ENCODE measurements at regions not wholly inside any gene's neighbourhood (a gene's known extent, or its start where the extent isn't known, plus 50 kb on each side); places are given as distances from the start of the nearest gene placed in this dataset.
A peak's percentile ranks its signal among the peaks of the same experiment; 100 is the strongest.

DNA sequence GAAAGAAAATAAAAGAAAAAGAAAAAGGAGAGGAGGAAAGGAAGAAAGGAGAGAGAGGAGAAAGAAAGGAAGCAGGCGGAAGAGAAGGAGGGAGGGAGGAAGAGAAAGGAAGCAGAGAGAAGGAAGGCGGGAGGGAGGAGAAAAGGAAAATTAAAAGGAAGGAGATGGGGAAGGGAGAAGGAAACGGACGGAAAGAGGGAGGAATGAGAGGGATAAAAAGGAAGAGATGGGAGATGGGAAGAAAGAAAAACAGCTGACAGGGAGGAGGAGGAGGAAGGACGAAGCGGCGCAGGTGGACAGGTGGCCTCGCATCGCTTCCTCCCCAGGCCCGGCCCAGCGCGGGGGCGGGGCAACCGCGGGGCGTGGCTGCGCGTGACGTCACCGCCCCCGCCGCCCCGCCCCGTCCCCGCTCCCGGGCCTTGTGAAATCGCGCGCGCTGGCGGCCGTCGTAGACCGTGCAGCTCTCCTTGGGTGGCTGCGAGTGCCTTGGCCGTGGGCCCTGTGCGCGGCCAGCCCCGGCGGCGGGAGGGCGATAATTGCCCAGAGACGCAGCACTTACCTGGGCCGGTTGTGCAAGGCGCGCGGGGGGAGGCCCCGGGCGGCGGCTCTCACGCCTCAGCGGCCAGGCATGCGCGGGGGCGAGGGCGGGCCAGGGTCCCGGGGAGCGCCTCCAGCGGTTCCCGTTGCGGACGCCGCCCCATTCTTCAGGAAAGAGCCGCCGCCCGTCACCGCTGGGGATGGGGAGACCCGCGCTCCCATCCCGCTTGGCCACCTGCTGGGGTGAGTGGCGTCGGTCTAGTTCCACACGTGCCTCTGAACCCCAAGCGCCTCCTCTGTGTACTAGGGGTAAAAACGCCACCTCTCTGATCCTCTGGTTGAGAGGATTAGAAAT is 49.6 kb upstream of the FOXE1 start:
- Histone ChIP-seq H3K36me3 (ENCODE audit: insufficient read depth, low read length) (no peaks in the 10 kb centered on the region), H3F3A (ENCODE audit: insufficient read depth, low read length) (no peaks in the 10 kb centered on the region; the same call in 1 of the 2 replicates), H3K79me2 (ENCODE audit: insufficient read depth, low read length) (no peaks in the 10 kb centered on the region), H4K20me1 (ENCODE audit: insufficient read depth, low read length) (no peaks in the 10 kb centered on the region), H3K27ac (ENCODE audit: low read depth, low read length, poor library complexity, severe bottlenecking) (no peak overlapping the region), H3K4me2 (ENCODE audit: low read length) (peak overlapping the region; percentile 81), H3K27me3 (ENCODE audit: insufficient read depth, low read length) (no peaks in the 10 kb centered on the region), H2AFZ (ENCODE audit: low read length) (peak overlapping the region; percentile 86; the same call in 1 of the 2 replicates), H3K9me3 (ENCODE audit: low read length) (no peaks in the 10 kb centered on the region), H3K4me3 (ENCODE audit: low read depth, low read length, poor library complexity, severe bottlenecking) (peak overlapping the region; percentile 71), H3K9me2 (ENCODE audit: low read depth, low read length) (no peaks in the 10 kb centered on the region), H3K9ac (ENCODE audit: low read length) (peak overlapping the region; percentile 63), H3K4me1 (ENCODE audit: insufficient read depth, low read length, severe bottlenecking) (peaks cover 10% of the 10 kb centered on the region)
- no peak for TF ChIP-seq EZH2 (IDR thresholded peaks at IDR 0.05; ENCODE audit: borderline replicate concordance, low read length)
- TF ChIP-seq, protein P1, sequence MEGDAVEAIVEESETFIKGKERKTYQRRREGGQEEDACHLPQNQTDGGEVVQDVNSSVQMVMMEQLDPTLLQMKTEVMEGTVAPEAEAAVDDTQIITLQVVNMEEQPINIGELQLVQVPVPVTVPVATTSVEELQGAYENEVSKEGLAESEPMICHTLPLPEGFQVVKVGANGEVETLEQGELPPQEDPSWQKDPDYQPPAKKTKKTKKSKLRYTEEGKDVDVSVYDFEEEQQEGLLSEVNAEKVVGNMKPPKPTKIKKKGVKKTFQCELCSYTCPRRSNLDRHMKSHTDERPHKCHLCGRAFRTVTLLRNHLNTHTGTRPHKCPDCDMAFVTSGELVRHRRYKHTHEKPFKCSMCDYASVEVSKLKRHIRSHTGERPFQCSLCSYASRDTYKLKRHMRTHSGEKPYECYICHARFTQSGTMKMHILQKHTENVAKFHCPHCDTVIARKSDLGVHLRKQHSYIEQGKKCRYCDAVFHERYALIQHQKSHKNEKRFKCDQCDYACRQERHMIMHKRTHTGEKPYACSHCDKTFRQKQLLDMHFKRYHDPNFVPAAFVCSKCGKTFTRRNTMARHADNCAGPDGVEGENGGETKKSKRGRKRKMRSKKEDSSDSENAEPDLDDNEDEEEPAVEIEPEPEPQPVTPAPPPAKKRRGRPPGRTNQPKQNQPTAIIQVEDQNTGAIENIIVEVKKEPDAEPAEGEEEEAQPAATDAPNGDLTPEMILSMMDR (IDR thresholded peaks at IDR 0.05; ENCODE audit: low read length), result peak; percentile 7; the same call in 1 of the 2 replicates
